ENCODE measurements at regions not wholly inside any gene's neighbourhood (a gene's known extent, or its start where the extent isn't known, plus 50 kb on each side); places are given as distances from the start of the nearest gene placed in this dataset.
A peak's percentile ranks its signal among the peaks of the same experiment; 100 is the strongest.

DNA sequence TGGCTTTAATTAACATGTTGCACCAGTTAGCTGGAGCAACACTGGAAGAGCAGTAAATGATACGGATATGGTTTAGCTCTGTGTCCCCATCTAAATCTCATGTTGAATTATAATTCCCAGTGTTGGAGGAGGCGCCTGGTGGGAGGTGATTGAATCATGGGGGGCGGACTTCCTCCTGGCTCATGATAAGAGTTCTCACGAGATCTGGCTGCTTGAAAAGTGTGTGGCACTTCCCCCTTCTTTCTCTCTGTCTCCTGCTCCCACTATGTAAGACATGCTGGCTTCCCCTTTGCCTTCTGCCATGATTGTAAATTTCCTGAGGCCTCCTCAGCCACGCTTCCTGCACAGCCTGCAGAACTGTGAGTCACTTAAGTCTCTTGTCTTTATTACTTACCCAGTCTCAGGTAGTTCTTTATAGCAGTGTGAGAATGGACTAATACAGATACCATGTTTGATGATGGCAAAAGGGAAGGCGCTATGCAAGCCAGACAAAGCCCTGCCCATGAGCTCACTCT lies 963.6 kb downstream of the SOCS6 start:
- no peak for DNase-seq (ENCODE audit: low read depth in 1 of 2, low spot score in 1 of 2)
- TF ChIP-seq, protein P1, sequence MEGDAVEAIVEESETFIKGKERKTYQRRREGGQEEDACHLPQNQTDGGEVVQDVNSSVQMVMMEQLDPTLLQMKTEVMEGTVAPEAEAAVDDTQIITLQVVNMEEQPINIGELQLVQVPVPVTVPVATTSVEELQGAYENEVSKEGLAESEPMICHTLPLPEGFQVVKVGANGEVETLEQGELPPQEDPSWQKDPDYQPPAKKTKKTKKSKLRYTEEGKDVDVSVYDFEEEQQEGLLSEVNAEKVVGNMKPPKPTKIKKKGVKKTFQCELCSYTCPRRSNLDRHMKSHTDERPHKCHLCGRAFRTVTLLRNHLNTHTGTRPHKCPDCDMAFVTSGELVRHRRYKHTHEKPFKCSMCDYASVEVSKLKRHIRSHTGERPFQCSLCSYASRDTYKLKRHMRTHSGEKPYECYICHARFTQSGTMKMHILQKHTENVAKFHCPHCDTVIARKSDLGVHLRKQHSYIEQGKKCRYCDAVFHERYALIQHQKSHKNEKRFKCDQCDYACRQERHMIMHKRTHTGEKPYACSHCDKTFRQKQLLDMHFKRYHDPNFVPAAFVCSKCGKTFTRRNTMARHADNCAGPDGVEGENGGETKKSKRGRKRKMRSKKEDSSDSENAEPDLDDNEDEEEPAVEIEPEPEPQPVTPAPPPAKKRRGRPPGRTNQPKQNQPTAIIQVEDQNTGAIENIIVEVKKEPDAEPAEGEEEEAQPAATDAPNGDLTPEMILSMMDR (IDR thresholded peaks at IDR 0.05; ENCODE audit: low read depth, low read length): no peak
- Histone ChIP-seq H3K36me3 (no peaks in the 10 kb centered on the region), H3K9me3 (ENCODE audit: low read depth) (no peaks in the 10 kb centered on the region), H3K4me3 (no peak overlapping the region), H3K27ac (no peak overlapping the region), H3K4me1 (ENCODE audit: low read depth) (no peaks in the 10 kb centered on the region), H3K27me3 (no peaks in the 10 kb centered on the region)

DNA sequence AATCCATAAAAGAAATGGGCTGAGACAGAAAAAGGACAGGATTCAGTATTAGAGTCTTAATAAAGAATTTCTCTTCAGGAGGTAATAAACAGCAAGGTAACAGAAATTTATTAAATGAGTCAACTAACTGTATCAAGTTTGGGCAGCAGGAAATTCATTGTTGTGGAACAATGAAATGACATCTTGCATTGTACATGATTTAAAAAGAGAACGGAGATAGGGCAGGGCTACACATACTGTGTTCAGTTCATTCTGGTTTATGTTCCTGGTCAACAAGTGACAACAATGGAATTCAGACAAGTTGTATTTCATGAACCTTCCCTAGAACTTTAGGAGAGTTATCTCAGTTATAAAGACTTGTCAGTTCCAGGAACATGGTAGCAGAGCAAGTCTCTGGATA lies 961.3 kb downstream of the SOCS6 start:
- no peak overlapping the region for H3K4me3 ChIP-seq
- H3K27me3 ChIP-seq: no peaks in the 10 kb centered on the region
- no peaks in the 10 kb centered on the region for H3K9me3 ChIP-seq (ENCODE audit: low read depth)
- H3K4me1 ChIP-seq (ENCODE audit: low read depth): no peaks in the 10 kb centered on the region
- DNase-seq (ENCODE audit: low read depth in 1 of 2, low spot score in 1 of 2): no peak
- no peak overlapping the region for H3K27ac ChIP-seq
- H3K36me3 ChIP-seq: no peaks in the 10 kb centered on the region
- TF ChIP-seq, protein P1 (IDR thresholded peaks at IDR 0.05; ENCODE audit: low read depth, low read length): no peak

DNA sequence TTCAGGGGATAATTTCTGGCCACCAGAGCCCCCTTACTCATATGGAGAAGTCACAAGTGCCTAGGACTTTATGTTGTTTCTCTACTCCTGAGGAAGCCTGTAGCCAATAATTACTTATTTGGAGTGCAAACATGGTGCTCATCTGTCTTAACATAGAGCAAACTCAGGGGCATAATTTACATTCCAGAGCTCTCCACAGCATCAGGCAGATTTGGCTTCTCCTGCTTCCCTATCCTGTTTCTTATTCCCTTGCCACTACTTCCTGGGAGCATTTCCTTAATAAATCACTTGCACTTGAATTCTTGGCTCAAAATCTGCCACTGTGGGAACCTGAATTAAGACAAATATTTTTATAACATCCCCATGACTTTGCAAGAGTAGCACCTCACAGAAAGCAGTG lies 960.9 kb downstream of the SOCS6 start:
- DNase-seq (ENCODE audit: low read depth in 1 of 2, low spot score in 1 of 2): peak in 1 of 2 donors; percentile 2
- no peaks in the 10 kb centered on the region for H3K4me1 ChIP-seq (ENCODE audit: low read depth)

DNA sequence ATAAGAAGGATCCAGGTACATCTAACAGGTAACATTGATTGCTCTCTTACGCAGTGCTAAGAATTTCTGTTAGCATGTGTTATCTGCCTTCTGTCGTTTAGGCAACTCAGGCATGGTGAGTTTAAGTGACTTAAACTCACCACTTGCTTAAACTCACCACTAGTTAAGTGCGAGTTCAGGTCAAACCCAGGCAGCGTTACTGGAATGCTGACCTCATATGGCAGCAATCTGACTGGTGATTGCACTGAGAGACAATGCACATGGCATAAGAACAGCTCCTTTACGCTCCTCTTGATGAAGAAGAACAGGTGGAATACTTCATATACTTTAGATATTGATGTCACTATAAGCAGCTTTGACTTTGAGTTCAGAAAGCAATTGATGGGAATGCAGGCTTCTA lies 954.1 kb downstream of the SOCS6 start:
- Histone ChIP-seq H3K27me3 (no peaks in the 10 kb centered on the region), H3K27ac (no peak overlapping the region), H3K9me3 (ENCODE audit: low read depth) (no peaks in the 10 kb centered on the region), H3K4me3 (no peak overlapping the region), H3K4me1 (ENCODE audit: low read depth) (no peaks in the 10 kb centered on the region), H3K36me3 (no peaks in the 10 kb centered on the region)
- peak in 1 of 2 donors; percentile 48 for DNase-seq (ENCODE audit: low read depth in 1 of 2, low spot score in 1 of 2)
- TF ChIP-seq, protein P1 (IDR thresholded peaks at IDR 0.05; ENCODE audit: low read depth, low read length): no peak

More for the DNA sequence above, 960.9 kb downstream of the SOCS6 start:
- Histone ChIP-seq H3K4me3 (no peak overlapping the region), H3K27me3 (no peaks in the 10 kb centered on the region), H3K9me3 (ENCODE audit: low read depth) (no peaks in the 10 kb centered on the region), H3K36me3 (no peaks in the 10 kb centered on the region), H3K27ac (no peak overlapping the region)
- TF ChIP-seq, protein P1 (IDR thresholded peaks at IDR 0.05; ENCODE audit: low read depth, low read length): no peak

DNA sequence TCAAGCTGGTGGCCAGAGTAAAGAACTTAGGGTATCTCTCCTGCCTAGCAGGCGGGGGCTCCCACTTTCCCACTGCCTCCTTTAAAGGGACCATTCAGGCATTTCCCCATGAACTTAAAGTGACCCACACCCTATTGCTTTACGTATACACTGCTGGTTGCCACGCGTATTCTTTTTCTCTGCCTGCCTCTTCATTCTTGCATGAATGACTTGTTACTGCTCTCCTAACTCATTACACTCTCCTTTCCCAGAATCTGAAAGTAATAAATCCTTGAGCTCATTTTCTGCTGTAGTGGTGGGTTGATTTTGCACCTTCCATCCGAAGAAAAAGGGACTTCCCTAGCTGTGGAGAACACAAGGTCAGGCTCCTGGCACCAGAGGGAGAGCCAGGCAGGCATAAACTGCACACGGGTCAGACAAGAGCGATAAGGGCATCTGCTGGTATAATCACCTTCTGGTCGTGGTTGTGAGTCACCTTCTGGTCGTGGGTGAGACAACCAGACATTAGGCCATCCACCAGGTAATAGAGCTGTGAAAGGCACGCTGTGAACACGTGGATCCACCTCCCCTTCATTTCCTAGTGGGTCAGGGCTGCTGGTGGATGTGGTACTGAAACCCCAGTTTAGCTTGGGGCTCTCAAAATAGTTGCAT lies 950.3 kb downstream of the SOCS6 start:
- Histone ChIP-seq H3K27ac (no peak overlapping the region), H3K4me3 (no peak overlapping the region), H3K27me3 (no peaks in the 10 kb centered on the region), H3K36me3 (no peaks in the 10 kb centered on the region), H3K4me1 (ENCODE audit: low read depth) (no peaks in the 10 kb centered on the region), H3K9me3 (ENCODE audit: low read depth) (no peaks in the 10 kb centered on the region)
- no peak for DNase-seq (ENCODE audit: low read depth in 1 of 2, low spot score in 1 of 2)
- TF ChIP-seq, protein P1 (IDR thresholded peaks at IDR 0.05; ENCODE audit: low read depth, low read length): no peak

All from cardiac muscle cell (in vitro differentiated cells and primary cell).